HepG2 (cell line): ENCODE measurements at regions not wholly inside any gene's neighbourhood (a gene's known extent, or its start where the extent isn't known, plus 50 kb on each side); places are given as distances from the start of the nearest gene placed in this dataset.

ENCODE experiments used
- BHLHE40 ChIP-seq: IDR thresholded peaks from 2 replicates; pipeline ENCODE4 v1.6.1; 2011; ENCODE audit warnings: low read length, improper control_type of control experiment
- BRD4 ChIP-seq: sonication (generic); formaldehyde crosslinking; IDR thresholded peaks from 2 replicates; pipeline ENCODE4 v1.4.0; 2020; ENCODE audit warnings: missing genetic modification reagents
- CSRNP1 ChIP-seq: sonication (generic); formaldehyde crosslinking; IDR thresholded peaks from 2 replicates; pipeline ENCODE4 v1.8.1; 2023; ENCODE audit warnings: mild to moderate bottlenecking, missing genetic modification reagents
- HIVEP1 ChIP-seq: sonication (generic); formaldehyde crosslinking; IDR thresholded peaks from 2 replicates; pipeline ENCODE4 v1.4.0; 2020; ENCODE audit warnings: mild to moderate bottlenecking, missing genetic modification reagents
- PATZ1 ChIP-seq: sonication (generic); formaldehyde crosslinking; IDR thresholded peaks from 2 replicates; pipeline ENCODE4 v1.4.0; 2020; ENCODE audit warnings: missing genetic modification reagents
- TAF1 ChIP-seq: sonication (generic); formaldehyde crosslinking; IDR thresholded peaks from 2 replicates; pipeline ENCODE4 v1.4.0; 2020; ENCODE audit warnings: missing genetic modification reagents
- ZNF124 ChIP-seq: sonication (generic); formaldehyde crosslinking; IDR thresholded peaks from 2 replicates; pipeline ENCODE4 v1.4.0; 2020; ENCODE audit warnings: missing genetic modification reagents
- ZNF329 ChIP-seq: sonication (generic); formaldehyde crosslinking; IDR thresholded peaks from 2 replicates; pipeline ENCODE4 v1.9.0; 2021; ENCODE audit warnings: low read depth, mild to moderate bottlenecking, missing genetic modification reagents
- ZNF703 ChIP-seq: sonication (generic); formaldehyde crosslinking; IDR thresholded peaks from 2 replicates; pipeline ENCODE4 v1.5.1; 2020; ENCODE audit warnings: missing genetic modification reagents, mild to moderate bottlenecking, moderate library complexity, borderline replicate concordance
- TF ChIP-seq, protein P1 (sequence below): sonication (generic); formaldehyde crosslinking; IDR thresholded peaks from 2 replicates; pipeline ENCODE4 v1.8.0; 2022; ENCODE audit warnings: missing genetic modification reagents, mild to moderate bottlenecking, borderline replicate concordance
- TF ChIP-seq, protein P2 (sequence below): sonication (generic); formaldehyde crosslinking; IDR thresholded peaks from 2 replicates; pipeline ENCODE4 v1.5.1; 2020; ENCODE audit warnings: mild to moderate bottlenecking, missing genetic modification reagents, moderate library complexity
- TF ChIP-seq, protein P3 (sequence below): sonication (generic); formaldehyde crosslinking; IDR thresholded peaks from 2 replicates; pipeline ENCODE4 v1.4.0; 2020; ENCODE audit warnings: mild to moderate bottlenecking, missing genetic modification reagents
- TF ChIP-seq, protein P4 (sequence below): sonication (generic); formaldehyde crosslinking; IDR thresholded peaks from 2 replicates; pipeline ENCODE4 v1.9.0; 2022; ENCODE audit warnings: missing genetic modification reagents, mild to moderate bottlenecking, borderline replicate concordance
- TF ChIP-seq, protein P5 (sequence below): sonication (generic); formaldehyde crosslinking; IDR thresholded peaks from 2 replicates; pipeline ENCODE4 v1.5.1; 2020; ENCODE audit warnings: mild to moderate bottlenecking, missing genetic modification reagents

DNA sequence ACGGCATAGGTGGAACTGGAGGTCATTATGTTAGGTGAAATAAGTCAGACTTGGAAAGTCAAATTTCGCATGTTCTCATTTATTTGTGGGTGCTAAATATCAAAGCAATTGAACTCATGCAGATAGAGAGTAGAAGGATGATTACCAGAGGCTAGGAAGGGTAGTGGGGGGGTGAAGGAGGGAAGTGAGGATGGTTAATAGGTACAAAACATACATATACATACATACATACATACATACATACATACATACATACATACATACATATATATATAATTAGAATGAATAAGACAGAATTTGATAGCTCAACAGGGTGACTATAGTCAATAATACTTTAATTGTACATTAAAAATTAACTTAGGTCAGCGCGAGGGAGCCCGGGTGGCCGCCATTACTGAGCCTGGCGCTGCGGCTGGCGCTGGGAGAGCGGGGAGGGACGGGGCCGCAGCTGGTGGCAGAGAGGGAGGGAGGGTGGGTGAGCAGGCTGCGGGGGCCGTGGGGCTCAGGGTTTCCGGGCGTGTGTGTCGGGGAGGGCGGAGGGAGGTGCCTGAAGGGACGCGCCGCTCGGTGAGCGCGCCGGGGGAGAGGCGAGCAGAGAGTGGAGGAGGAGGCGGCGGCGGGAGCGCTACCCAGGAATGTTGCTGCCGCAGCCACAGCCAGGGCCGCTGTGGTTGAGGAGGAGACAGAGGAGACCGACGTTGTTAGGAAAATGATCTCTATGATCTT lies 85.8 kb upstream of the EGFR start (continued):
- TF ChIP-seq, protein P1, sequence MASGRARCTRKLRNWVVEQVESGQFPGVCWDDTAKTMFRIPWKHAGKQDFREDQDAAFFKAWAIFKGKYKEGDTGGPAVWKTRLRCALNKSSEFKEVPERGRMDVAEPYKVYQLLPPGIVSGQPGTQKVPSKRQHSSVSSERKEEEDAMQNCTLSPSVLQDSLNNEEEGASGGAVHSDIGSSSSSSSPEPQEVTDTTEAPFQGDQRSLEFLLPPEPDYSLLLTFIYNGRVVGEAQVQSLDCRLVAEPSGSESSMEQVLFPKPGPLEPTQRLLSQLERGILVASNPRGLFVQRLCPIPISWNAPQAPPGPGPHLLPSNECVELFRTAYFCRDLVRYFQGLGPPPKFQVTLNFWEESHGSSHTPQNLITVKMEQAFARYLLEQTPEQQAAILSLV (CRISPR knock-in tag) = no peak
- TF ChIP-seq ZNF124 (CRISPR knock-in tag) (no peak), ZNF703 (CRISPR knock-in tag) (no peak), ZNF329 (CRISPR knock-in tag) (no peak), BRD4 (CRISPR knock-in tag) (no peak), TAF1 (no peak), PATZ1 (CRISPR knock-in tag) (peak; percentile 75), HIVEP1 (CRISPR knock-in tag) (no peak), BHLHE40 (no peak), CSRNP1 (no peak)
- TF ChIP-seq, protein P2, sequence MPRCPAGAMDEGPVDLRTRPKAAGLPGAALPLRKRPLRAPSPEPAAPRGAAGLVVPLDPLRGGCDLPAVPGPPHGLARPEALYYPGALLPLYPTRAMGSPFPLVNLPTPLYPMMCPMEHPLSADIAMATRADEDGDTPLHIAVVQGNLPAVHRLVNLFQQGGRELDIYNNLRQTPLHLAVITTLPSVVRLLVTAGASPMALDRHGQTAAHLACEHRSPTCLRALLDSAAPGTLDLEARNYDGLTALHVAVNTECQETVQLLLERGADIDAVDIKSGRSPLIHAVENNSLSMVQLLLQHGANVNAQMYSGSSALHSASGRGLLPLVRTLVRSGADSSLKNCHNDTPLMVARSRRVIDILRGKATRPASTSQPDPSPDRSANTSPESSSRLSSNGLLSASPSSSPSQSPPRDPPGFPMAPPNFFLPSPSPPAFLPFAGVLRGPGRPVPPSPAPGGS (CRISPR knock-in tag) = no peak
- TF ChIP-seq, protein P3, sequence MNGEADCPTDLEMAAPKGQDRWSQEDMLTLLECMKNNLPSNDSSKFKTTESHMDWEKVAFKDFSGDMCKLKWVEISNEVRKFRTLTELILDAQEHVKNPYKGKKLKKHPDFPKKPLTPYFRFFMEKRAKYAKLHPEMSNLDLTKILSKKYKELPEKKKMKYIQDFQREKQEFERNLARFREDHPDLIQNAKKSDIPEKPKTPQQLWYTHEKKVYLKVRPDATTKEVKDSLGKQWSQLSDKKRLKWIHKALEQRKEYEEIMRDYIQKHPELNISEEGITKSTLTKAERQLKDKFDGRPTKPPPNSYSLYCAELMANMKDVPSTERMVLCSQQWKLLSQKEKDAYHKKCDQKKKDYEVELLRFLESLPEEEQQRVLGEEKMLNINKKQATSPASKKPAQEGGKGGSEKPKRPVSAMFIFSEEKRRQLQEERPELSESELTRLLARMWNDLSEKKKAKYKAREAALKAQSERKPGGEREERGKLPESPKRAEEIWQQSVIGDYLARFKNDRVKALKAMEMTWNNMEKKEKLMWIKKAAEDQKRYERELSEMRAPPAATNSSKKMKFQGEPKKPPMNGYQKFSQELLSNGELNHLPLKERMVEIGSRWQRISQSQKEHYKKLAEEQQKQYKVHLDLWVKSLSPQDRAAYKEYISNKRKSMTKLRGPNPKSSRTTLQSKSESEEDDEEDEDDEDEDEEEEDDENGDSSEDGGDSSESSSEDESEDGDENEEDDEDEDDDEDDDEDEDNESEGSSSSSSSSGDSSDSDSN (CRISPR knock-in tag) = peak; percentile 57; the same call in 1 of the 2 replicates
- TF ChIP-seq, protein P4, sequence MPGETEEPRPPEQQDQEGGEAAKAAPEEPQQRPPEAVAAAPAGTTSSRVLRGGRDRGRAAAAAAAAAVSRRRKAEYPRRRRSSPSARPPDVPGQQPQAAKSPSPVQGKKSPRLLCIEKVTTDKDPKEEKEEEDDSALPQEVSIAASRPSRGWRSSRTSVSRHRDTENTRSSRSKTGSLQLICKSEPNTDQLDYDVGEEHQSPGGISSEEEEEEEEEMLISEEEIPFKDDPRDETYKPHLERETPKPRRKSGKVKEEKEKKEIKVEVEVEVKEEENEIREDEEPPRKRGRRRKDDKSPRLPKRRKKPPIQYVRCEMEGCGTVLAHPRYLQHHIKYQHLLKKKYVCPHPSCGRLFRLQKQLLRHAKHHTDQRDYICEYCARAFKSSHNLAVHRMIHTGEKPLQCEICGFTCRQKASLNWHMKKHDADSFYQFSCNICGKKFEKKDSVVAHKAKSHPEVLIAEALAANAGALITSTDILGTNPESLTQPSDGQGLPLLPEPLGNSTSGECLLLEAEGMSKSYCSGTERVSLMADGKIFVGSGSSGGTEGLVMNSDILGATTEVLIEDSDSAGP = no peak
- TF ChIP-seq, protein P5, sequence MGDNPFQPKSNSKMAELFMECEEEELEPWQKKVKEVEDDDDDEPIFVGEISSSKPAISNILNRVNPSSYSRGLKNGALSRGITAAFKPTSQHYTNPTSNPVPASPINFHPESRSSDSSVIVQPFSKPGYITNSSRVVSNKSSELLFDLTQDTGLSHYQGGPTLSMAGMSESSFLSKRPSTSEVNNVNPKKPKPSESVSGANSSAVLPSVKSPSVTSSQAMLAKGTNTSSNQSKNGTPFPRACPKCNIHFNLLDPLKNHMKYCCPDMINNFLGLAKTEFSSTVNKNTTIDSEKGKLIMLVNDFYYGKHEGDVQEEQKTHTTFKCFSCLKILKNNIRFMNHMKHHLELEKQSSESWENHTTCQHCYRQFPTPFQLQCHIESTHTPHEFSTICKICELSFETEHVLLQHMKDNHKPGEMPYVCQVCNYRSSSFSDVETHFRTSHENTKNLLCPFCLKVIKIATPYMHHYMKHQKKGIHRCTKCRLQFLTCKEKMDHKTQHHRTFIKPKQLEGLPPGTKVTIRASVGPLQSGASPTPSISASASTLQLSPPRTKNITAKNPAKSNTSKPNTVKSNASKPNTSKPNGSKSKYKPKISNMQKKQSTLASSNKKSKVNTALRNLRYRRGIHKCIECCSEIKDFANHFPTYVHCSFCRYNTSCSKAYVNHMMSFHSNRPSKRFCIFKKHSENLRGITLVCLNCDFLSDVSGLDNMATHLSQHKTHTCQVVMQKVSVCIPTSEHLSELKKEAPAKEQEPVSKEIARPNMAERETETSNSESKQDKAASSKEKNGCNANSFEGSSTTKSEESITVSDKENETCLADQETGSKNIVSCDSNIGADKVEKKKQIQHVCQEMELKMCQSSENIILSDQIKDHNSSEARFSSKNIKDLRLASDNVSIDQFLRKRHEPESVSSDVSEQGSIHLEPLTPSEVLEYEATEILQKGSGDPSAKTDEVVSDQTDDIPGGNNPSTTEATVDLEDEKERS (CRISPR knock-in tag) = no peak
